DMS 273 treated with DMSO at 0.1 percent for 48 hours (cell line): ENCODE measurements at regions not wholly inside any gene's neighbourhood (a gene's known extent, or its start where the extent isn't known, plus 50 kb on each side); places are given as distances from the start of the nearest gene placed in this dataset.
"Not testable (repeated sequence)": the region's sequence is repeated elsewhere in the genome, so short reads cannot be mapped to it uniquely, and the experiment has no call there.

ENCODE experiments used
- DNase-seq: peaks from one replicate; lab custom pipeline; 2025; lab: John Stamatoyannopoulos, UW

DNA sequence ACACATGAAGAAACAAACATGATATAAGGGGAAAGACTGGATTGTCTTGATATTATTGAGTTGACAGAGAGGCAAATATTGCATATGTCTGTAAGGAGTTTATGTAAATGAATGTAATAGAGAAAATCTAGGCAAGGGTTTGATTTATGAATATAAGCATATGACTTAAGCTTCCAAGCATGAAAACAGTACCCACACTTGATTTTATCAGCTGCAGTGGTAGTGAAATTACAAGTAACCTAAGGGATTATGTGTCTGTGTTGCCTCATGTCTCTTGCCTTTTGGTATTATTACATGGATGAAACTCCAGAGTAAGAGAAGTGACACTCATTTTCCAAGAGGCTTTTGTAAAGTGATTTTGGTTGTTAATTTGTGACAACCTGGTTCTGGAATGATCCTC, 1678.9 kb downstream of the KCNT2 start:
- DNase-seq = no peak

DNA sequence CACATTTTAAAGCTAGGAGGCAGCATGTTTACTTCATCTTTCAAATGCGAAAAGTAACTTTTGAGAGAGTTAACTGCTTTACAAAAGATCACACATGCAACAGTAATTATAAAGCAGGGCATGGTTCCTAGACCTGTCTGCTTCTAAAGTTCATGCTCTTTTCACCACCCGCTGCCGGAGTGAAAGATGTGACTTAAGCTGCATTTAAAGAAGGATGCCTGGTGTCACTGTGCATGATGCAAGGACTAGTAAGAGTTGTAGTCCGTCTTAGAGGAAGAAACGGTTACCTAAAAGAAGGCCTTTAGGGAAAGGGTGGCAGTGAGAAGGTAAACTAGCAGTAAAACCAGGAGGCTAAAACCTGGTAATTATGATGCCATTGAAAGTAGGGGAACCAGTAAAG, 1689.1 kb downstream of the KCNT2 start:
- DNase-seq = no peak

- no peak for DNase-seq
These were observed 1690.5 kb downstream of the KCNT2 start for GRCh38 chr1:194917769-194918168.

DNA sequence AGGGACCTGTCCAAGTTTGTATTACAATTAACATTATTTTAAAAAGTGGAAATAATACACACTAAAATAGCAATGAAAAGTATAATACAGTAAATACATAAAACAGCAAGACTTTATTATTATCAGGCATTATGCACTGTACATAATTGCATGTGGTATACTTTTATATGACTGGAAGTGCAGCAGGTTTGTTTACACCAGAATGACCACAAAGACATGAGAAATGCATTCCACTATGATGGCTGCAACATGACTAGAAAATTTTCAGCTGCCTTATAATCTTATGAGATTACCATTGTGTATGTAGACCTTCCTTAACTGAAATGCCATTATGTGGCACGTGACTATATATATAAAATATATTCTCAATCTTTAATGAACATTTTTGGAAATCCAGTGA, 1699.6 kb downstream of the KCNT2 start:
- DNase-seq = no peak

- DNase-seq = no peak
These were observed 1704.7 kb downstream of the KCNT2 start for GRCh38 chr1:194903524-194903923.

- no peak for DNase-seq
These were observed 1702.9 kb upstream of the B3GALT2 start for GRCh38 chr1:194889310-194889709.

DNA sequence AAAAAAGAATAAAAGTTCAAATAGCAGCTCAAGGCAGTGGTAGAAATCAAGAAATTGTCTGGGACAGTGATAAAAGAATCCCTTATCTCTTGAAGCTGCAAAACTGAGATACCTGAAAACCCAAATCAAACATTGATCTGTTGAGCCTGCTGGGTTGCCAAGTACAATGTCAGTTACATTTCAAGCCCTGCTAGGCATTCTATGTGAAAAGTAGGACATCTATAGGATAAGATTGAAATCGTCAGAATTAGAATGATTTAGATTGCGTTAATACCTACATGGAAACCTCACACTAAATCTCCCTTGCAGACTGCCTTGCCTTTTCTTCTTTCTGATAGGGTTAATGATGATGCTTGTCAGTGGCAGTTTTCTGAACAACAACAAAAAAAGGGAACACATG, 1684.4 kb upstream of the B3GALT2 start:
- DNase-seq = no peak

DNA sequence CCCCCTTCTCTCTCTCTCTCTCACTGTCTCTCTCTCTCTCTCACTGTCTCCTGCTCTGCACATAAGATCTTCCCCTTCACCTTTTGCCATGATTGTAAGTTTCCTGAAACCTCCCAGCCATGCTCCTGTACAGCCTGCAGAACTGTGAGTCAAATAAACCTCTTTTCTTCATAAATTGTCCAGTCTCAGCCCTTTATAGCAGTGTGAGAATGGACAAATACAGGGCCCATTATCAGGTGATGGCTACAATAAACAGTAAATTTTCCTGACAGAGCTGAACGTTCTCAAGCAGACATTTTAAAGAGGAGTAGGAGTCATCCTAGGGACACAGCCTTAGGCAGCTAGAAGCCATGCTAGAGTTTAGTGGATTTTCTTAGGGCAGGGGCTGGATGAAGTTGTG, 1679.7 kb upstream of the B3GALT2 start:
- DNase-seq = no peak

DNA sequence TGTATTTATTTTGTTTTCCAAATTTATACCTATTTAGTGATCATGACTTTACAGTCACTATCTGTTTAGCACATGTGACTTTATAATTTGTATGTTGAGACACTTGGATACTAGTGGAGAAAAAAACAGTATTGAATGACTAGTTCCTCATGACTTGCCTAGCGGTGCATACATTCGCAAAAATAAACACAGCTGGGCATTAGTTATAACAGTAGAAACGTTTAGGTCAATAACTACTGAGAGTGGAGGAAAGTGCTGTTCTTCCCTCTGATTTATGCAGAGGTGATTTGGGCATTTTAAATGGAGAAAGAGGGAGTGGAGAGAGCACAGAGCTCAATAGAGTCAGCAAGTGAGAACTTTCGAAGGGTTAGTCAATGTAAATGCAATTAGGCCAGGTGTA, 1679.0 kb upstream of the B3GALT2 start:
- no peak for DNase-seq

DNA sequence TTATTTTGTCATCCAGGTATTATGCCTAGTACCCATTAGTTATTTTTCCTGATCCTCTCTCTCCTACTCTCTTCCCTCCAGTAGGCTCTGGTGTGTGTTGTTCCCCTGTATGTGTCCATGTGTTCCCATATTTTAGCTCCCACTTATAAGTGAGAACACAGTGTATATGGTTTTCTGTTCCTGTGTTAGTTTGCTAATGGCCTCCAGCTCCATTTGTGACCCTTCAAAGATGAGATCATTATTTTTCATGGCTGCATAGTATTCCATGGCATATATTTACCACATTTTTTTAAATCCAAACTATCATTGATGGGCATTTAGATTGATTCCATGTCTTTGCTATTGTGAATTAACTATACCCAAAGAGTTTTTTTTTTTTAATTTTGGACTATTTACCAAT, 1675.7 kb upstream of the B3GALT2 start:
- DNase-seq = no peak

DNA sequence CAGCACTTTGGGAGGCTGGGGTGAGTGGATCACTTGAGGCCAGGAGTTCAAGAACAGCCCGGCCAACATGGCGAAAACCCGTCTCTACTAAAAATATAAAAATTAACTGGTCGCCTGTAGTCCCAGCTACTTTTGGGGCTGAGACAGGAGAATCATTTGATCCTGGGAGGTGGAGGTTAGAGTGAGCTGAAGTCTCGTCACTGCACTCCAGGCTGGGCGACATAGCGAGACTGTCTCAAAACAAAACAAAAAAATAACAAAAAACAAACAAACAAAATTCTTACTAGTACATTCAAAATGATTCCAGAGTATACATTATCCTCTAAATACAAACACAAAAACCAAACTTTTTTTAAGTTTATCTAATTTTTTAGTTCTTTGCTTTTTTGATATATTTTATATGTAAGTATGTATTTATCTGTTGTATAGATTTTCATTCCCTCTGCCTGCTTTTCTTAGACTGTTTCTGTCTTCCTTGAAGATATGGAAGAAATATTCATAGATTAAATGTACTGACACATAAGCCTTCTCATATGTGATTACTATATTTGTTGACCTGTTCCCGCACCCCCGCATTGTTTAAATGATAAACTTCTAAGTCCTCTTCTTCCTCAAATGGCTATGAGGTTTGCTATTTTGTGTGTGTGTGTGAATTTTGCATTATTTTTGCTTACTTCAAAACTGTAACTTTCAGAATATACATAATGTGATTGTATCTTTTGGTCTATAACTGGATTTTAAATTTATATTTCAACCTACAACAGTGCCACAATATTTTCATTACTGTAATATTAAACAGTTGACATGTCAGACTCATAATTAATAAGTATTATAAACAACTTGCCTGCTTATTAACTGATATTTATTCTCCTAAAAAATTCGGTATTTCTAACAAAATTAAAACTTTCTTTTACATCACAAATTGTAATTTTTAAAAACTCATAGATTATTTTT, 1674.1 kb upstream of the B3GALT2 start:
- DNase-seq = no peak

- not testable (repeated sequence) for DNase-seq
These were observed 1673.2 kb upstream of the B3GALT2 start for GRCh38 chr1:194859481-194860154.

GRCh38 chr1:194858811-194859480, 1672.5 kb upstream of the B3GALT2 start:
- not testable (repeated sequence) for DNase-seq

DNA sequence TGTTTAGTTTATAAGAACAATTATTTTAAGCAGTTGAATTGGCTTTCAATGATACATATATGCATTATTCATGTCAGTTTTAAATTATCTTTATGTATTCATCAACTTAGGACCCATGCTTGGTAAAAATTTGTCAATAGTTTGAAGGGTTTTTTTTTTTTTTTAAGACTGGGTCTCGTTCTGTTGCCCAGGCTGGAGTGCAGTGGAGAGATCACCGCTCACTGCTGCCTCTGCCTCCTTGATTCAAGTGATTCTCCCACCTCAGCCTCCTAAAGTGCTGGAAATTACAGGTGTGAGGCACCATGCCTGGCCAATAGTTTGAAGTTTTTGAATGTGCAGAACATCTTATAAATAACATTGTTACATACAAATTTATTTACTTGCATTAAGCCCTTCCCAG, 1671.0 kb upstream of the B3GALT2 start:
- no peak for DNase-seq

GRCh38 chr1:194848846-194849245, 1662.4 kb upstream of the B3GALT2 start:
- DNase-seq = no peak

- no peak for DNase-seq
These were observed 1660.1 kb upstream of the B3GALT2 start for GRCh38 chr1:194846488-194846887.

GRCh38 chr1:194843077-194843476, 1656.7 kb upstream of the B3GALT2 start:
- no peak for DNase-seq

DNA sequence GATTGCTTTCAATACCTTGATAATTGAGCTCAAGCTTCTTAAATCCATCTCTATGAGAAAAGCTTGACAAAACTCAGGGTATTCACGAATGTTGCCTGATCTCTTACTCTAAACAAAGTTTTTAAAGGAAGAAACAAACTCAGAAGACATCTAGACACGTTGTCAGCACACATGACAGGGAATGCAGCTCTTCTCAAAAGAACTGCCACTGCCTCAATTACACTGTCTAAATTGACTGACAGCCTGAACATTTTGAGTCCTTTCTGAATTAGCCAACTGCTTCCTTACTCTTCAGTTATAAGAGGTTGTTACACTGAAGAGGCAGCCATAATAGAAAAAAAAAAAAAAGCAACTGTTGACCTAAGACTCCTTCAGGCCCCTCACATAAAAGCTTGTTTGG, 1646.7 kb upstream of the B3GALT2 start:
- no peak for DNase-seq

DNA sequence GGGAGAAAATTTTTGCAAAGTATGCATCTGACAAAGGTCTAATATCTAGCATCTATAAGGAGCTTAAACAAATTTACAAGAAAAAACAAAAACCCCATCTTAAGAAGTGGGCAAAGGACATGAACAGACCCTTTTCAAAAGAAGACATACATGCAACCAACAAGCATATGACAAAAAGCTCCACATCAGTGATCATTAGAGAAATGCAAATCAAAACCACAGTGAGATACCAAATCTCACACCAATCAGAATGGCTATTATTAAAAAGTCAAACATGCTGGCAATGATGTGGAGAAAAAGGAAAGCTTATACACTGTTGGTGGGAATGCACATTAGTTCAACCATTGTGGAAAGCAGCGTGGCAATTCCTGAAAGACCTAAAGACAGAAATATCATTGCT, 1645.2 kb upstream of the B3GALT2 start:
- DNase-seq = not testable (repeated sequence)

- DNase-seq = no peak
These were observed 1644.0 kb upstream of the B3GALT2 start for GRCh38 chr1:194830387-194830786.

DNA sequence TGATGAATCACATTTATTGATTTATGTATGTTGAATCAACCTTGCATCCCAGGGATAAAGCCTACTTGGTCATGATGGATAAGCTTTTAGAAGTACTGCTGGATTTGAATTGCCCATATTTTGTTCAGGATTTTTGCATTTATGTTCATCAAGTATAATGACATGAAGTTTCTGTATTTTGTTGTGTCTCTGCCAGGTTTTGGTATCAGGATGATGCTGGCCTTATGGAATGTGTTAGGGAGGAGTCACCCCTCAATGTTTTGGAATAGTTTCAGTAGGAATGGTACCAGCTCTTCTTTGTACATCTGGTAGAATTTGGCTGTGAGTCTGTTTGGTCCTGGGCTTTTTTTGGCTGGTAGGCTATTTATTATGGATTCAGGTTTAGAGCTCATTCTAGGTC, 1643.1 kb upstream of the B3GALT2 start:
- DNase-seq = no peak

GRCh38 chr1:194825382-194825781, 1639.0 kb upstream of the B3GALT2 start:
- no peak for DNase-seq

- DNase-seq = no peak
These were observed 1634.7 kb upstream of the B3GALT2 start for GRCh38 chr1:194821091-194821490.
